ENCODE measurements at regions not wholly inside any gene's neighbourhood (a gene's known extent, or its start where the extent isn't known, plus 50 kb on each side); places are given as distances from the start of the nearest gene placed in this dataset.

GRCh38 chr6:51250317-51250716 lies 431.6 kb downstream of the TFAP2B start:
- Histone ChIP-seq H3K36me3 (no peaks in the 10 kb centered on the region), H3K27me3 (no peaks in the 10 kb centered on the region), H3K9me3 (no peaks in the 10 kb centered on the region), H3K4me3 (no peak overlapping the region), H3K4me1 (no peaks in the 10 kb centered on the region), H3K27ac (no peak overlapping the region)
- no peak for TF ChIP-seq CTCF (IDR thresholded peaks at IDR 0.05)
- DNase-seq (ENCODE audit: low spot score): no peak

GRCh38 chr6:51257938-51258337 lies 439.3 kb downstream of the TFAP2B start:
- H3K27ac ChIP-seq: no peak overlapping the region

GRCh38 chr6:51260003-51260402 lies 441.3 kb downstream of the TFAP2B start:
- no peak for DNase-seq (ENCODE audit: low spot score)
- H3K36me3 ChIP-seq: no peaks in the 10 kb centered on the region
- no peak for TF ChIP-seq CTCF (IDR thresholded peaks at IDR 0.05)
- H3K27ac ChIP-seq: no peak overlapping the region
- no peaks in the 10 kb centered on the region for H3K27me3 ChIP-seq
- H3K9me3 ChIP-seq: no peaks in the 10 kb centered on the region
- no peak overlapping the region for H3K4me3 ChIP-seq
- no peaks in the 10 kb centered on the region for H3K4me1 ChIP-seq

More at GRCh38 chr6:51257938-51258337, 439.3 kb downstream of the TFAP2B start:
- TF ChIP-seq CTCF (IDR thresholded peaks at IDR 0.05): no peak
- Histone ChIP-seq H3K4me1 (no peaks in the 10 kb centered on the region), H3K27me3 (no peaks in the 10 kb centered on the region), H3K36me3 (no peaks in the 10 kb centered on the region), H3K9me3 (no peaks in the 10 kb centered on the region), H3K4me3 (no peak overlapping the region)
- DNase-seq (ENCODE audit: low spot score): no peak

GRCh38 chr6:51261691-51262090 lies 443.0 kb downstream of the TFAP2B start:
- no peak overlapping the region for H3K4me3 ChIP-seq
- H3K9me3 ChIP-seq: no peaks in the 10 kb centered on the region
- H3K27ac ChIP-seq: no peak overlapping the region
- TF ChIP-seq CTCF (IDR thresholded peaks at IDR 0.05): no peak
- no peaks in the 10 kb centered on the region for H3K27me3 ChIP-seq
- DNase-seq (ENCODE audit: low spot score): no peak
- no peaks in the 10 kb centered on the region for H3K36me3 ChIP-seq
- no peaks in the 10 kb centered on the region for H3K4me1 ChIP-seq

GRCh38 chr6:51265426-51265825 lies 446.8 kb downstream of the TFAP2B start:
- Histone ChIP-seq H3K27me3 (no peaks in the 10 kb centered on the region), H3K9me3 (no peaks in the 10 kb centered on the region), H3K4me1 (no peaks in the 10 kb centered on the region), H3K36me3 (no peaks in the 10 kb centered on the region), H3K4me3 (no peak overlapping the region), H3K27ac (no peak overlapping the region)
- DNase-seq (ENCODE audit: low spot score): no peak
- TF ChIP-seq CTCF (IDR thresholded peaks at IDR 0.05): no peak

GRCh38 chr6:51266604-51267003 lies 447.9 kb downstream of the TFAP2B start:
- no peak for TF ChIP-seq CTCF (IDR thresholded peaks at IDR 0.05)
- Histone ChIP-seq H3K4me3 (no peak overlapping the region), H3K36me3 (no peaks in the 10 kb centered on the region), H3K27me3 (no peaks in the 10 kb centered on the region), H3K27ac (no peak overlapping the region), H3K4me1 (no peaks in the 10 kb centered on the region), H3K9me3 (no peaks in the 10 kb centered on the region)
- DNase-seq (ENCODE audit: low spot score): no peak
